ENCODE measurements at regions not wholly inside any gene's neighbourhood (a gene's known extent, or its start where the extent isn't known, plus 50 kb on each side); places are given as distances from the start of the nearest gene placed in this dataset.

- no peak for TF ChIP-seq RFX5 (IDR thresholded peaks at IDR 0.05)
- TF ChIP-seq CTCF (IDR thresholded peaks at IDR 0.05): no peak
- TF ChIP-seq ZNF302 (CRISPR knock-in tag; IDR thresholded peaks at IDR 0.05): no peak
- TF ChIP-seq FOSL2 (IDR thresholded peaks at IDR 0.05): no peak
- TF ChIP-seq FOSL2 (CRISPR knock-in tag; IDR thresholded peaks at IDR 0.05): no peak
- TF ChIP-seq, protein P1, sequence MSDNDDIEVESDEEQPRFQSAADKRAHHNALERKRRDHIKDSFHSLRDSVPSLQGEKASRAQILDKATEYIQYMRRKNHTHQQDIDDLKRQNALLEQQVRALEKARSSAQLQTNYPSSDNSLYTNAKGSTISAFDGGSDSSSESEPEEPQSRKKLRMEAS (IDR thresholded peaks at IDR 0.05): no peak
- TF ChIP-seq, protein P2, sequence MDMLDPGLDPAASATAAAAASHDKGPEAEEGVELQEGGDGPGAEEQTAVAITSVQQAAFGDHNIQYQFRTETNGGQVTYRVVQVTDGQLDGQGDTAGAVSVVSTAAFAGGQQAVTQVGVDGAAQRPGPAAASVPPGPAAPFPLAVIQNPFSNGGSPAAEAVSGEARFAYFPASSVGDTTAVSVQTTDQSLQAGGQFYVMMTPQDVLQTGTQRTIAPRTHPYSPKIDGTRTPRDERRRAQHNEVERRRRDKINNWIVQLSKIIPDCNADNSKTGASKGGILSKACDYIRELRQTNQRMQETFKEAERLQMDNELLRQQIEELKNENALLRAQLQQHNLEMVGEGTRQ (IDR thresholded peaks at IDR 0.05): no peak
- TF ChIP-seq RCOR1 (IDR thresholded peaks at IDR 0.05; ENCODE audit: low read depth, low read length): no peak
- TF ChIP-seq MYC (IDR thresholded peaks at IDR 0.05; ENCODE audit: borderline replicate concordance, low read length): no peak
- TF ChIP-seq JUNB (IDR thresholded peaks at IDR 0.05): no peak
- TF ChIP-seq MAZ (IDR thresholded peaks at IDR 0.05; ENCODE audit: borderline replicate concordance, low read depth, low read length): no peak
- no peak for TF ChIP-seq POLR2A (IDR thresholded peaks at IDR 0.05; ENCODE audit: low read length)
- TF ChIP-seq EP300 (IDR thresholded peaks at IDR 0.05): no peak
- TF ChIP-seq, protein P3, sequence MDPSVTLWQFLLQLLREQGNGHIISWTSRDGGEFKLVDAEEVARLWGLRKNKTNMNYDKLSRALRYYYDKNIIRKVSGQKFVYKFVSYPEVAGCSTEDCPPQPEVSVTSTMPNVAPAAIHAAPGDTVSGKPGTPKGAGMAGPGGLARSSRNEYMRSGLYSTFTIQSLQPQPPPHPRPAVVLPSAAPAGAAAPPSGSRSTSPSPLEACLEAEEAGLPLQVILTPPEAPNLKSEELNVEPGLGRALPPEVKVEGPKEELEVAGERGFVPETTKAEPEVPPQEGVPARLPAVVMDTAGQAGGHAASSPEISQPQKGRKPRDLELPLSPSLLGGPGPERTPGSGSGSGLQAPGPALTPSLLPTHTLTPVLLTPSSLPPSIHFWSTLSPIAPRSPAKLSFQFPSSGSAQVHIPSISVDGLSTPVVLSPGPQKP (IDR thresholded peaks at IDR 0.05; ENCODE audit: low read depth, low read length): no peak
- no peak for TF ChIP-seq RAD21 (conservative IDR thresholded peaks at IDR 0.05 in 1 of 2, IDR thresholded peaks at IDR 0.05 in 1 of 2)
These were observed 204.8 kb upstream of the PARD3B start for GRCh38 chr2:204340511-204340910.
